Stimulated activated CD4-positive, alpha-beta T cell treated with anti-CD3 and anti-CD28 coated beads, Interleukin-15, amount 100 ng/mL, for 48 hours (primary cell): ENCODE measurements at regions not wholly inside any gene's neighbourhood (a gene's known extent, or its start where the extent isn't known, plus 50 kb on each side); places are given as distances from the start of the nearest gene placed in this dataset.
"Not testable (repeated sequence)": the region's sequence is repeated elsewhere in the genome, so short reads cannot be mapped to it uniquely, and the experiment has no call there.

ENCODE experiments used
- DNase-seq, 2 donors: peaks; one replicate each; pipeline ENCODE4 v3.0.0-alpha.2; 2020; ENCODE audit warnings: low read depth in 2 of 2

GRCh38 chr4:23957465-23957864, 67.6 kb upstream of the PPARGC1A start:
- no peak for DNase-seq

DNA sequence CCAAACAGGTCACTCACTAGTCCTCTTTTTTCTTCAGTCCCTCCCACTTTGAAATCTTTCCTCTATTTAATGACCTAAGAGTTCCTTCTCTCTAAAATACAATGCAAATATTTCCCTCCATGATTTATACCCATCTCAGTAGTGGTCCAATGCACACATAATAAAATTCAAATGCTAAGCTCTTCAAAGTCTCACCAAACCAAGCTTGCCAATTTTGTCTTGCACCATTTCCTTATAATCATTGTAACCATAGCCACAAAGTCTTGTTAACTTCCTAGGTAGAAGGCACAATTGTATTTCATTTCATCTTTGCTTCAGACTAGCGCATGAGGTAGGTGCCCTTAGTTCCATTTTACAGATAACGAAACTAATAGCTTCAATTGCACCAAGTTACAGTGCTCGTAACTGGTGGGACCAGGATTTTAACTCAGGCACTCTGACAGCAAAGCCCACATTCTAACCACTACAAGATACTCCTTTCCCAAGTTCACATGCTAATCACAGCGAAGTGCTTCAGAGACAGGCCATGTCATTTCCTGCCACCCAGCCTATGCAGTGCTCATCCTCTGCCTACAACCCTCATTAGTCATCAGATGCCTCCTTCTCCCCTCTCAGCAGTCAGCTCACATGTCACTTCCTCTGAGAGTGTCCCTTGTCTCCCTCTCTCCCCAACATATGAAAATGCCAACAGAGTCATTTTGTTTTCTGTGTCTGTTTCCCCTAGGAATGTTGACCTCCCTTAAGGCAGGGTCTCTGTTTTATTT, 66.9 kb upstream of the PPARGC1A start:
- DNase-seq: no peak

- DNase-seq: no peak
These were observed 62.4 kb upstream of the PPARGC1A start for GRCh38 chr4:23952258-23952657.

- DNase-seq: no peak
These were observed 58.0 kb upstream of the PPARGC1A start for GRCh38 chr4:23947826-23948225.

- no peak for DNase-seq
These were observed 56.5 kb upstream of the PPARGC1A start for GRCh38 chr4:23946299-23946698.

DNA sequence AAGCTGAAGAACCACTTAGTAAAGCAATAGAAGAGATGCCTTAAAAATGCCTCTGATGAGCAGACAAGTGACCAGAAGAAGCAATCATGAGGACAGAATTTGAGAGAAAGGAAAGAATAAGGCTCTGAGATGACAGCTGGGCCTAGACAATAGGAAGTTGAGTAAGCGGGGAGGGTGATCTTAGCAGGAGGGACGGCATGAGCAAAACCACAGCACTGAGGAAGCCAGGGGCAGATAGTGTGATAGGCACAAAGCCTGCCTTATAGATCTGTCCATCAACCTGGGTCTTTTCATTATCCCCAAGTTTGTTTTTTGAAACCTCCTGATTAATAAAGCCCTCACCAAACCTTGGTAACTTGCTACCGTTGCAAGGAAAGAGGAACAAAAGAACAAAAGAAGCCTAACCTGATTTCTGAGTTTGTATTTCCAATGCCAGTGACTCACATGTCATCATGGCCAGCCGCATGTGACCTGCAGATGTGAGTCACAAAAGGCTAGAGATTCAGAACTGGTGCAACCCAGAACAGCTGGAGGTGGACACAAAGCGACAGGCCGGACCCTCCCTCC, 55.7 kb upstream of the PPARGC1A start:
- DNase-seq: no peak

- not testable (repeated sequence) for DNase-seq
These were observed 54.7 kb upstream of the PPARGC1A start for GRCh38 chr4:23944556-23944955.

DNA sequence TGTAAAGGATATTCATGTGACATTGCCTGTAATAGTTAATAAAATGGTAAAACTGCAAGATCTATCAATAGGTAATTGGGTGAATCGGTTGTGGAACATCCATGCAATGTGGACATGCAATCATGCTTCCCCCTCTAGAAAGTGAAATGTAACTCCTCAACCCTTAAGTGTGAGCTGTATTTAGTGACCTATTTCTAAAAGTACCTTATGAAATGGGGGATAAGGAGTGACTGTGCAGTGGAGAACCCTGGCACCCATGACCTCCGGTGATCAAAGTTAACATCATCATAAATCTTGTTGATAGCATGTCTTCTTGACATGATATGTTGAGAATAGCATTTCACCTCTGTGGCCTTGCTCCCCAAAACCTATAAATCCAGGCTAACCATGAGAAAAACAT, 53.6 kb upstream of the PPARGC1A start:
- DNase-seq: no peak

GRCh38 chr4:23942471-23942870, 52.6 kb upstream of the PPARGC1A start:
- DNase-seq: no peak
